IMR-90 (cell line): ENCODE measurements at regions not wholly inside any gene's neighbourhood (a gene's known extent, or its start where the extent isn't known, plus 50 kb on each side); places are given as distances from the start of the nearest gene placed in this dataset.

Source experiments
- ATAC-seq: fragments of 200-7000 bp; cut with Tn5 transposase; 2 replicates; pipeline ENCODE4 v1.9.1; 2020; ENCODE audit warnings: low read depth, mild to moderate bottlenecking, moderate library complexity
- BruUV-seq: library from RNA; stranded (reverse); fragments of 400-500 nt; replicated peaks from 2 replicates; lab custom pipeline; 2021; lab: Mats Ljungman, UMichigan
- CTCF ChIA-PET: fragments of 300-600 bp; formaldehyde crosslinking; extraction: SDS; loops from one replicate; lab custom pipeline; 2021; ENCODE audit warnings: antibody characterized with exemption; lab: Yijun Ruan, JAX
- POLR2A ChIA-PET: fragments of 300-600 bp; sonication (Branson Sonifier 250); formaldehyde crosslinking; loops from one replicate; lab custom pipeline; 2022; ENCODE audit warnings: antibody characterized with exemption; ENCODE audit not compliant: unreplicated experiment; lab: Charles Lee
- DNase-seq: peaks from one replicate; pipeline ENCODE4 v3.0.0; 2013
- H2AFZ ChIP-seq: replicated peaks from 2 replicates; pipeline ENCODE3; 2013; ENCODE audit warnings: low read length, mild to moderate bottlenecking; ENCODE audit not compliant: poor library complexity
- H2AK5ac ChIP-seq: 2 replicates; pipeline ENCODE4 v1.6.1; 2013; ENCODE audit warnings: low read depth, low read length, inconsistent platforms
- H2AK9ac ChIP-seq: replicated peaks from 2 replicates; pipeline ENCODE3; 2013; ENCODE audit warnings: mild to moderate bottlenecking, low read depth, low read length, moderate library complexity; ENCODE audit not compliant: poor library complexity
- H2BK120ac ChIP-seq: 2 replicates; pipeline ENCODE4 v1.6.1; 2013; ENCODE audit warnings: low read depth, low read length, inconsistent platforms
- H2BK15ac ChIP-seq: 3 replicates; pipeline ENCODE4 v1.6.1; 2013; ENCODE audit warnings: low read depth, low read length, inconsistent platforms
- H2BK20ac ChIP-seq: 2 replicates; pipeline ENCODE4 v1.6.1; 2013; ENCODE audit warnings: low read depth, mild to moderate bottlenecking, inconsistent platforms, low read length, moderate library complexity
- H2BK5ac ChIP-seq: 2 replicates; pipeline ENCODE4 v1.6.1; 2013; ENCODE audit warnings: mild to moderate bottlenecking, low read depth, low read length, inconsistent platforms; ENCODE audit not compliant: poor library complexity, severe bottlenecking
- H3K14ac ChIP-seq: replicated peaks from 2 replicates; pipeline ENCODE4 v1.6.1; 2013; ENCODE audit warnings: low read depth, low read length, inconsistent platforms
- H3K18ac ChIP-seq: 2 replicates; pipeline ENCODE4 v1.6.1; 2013; ENCODE audit warnings: low read depth, low read length, control low read depth
- H3K23ac ChIP-seq: 2 replicates; pipeline ENCODE4 v1.6.1; 2013; ENCODE audit warnings: low read depth, low read length, inconsistent platforms
- H3K27ac ChIP-seq: 2 replicates; pipeline ENCODE4 v1.5.1; 2013; ENCODE audit warnings: mild to moderate bottlenecking, control low read depth, low read length; ENCODE audit not compliant: insufficient read depth
- H3K27me3 ChIP-seq: 2 replicates; pipeline ENCODE4 v1.6.1; 2013; ENCODE audit warnings: low read length; ENCODE audit not compliant: control insufficient read depth, insufficient read depth
- H3K36me3 ChIP-seq: 2 replicates; pipeline ENCODE4 v1.6.1; 2013; ENCODE audit warnings: low read length, mixed read lengths; ENCODE audit not compliant: control insufficient read depth, insufficient read depth
- H3K4ac ChIP-seq: 2 replicates; pipeline ENCODE4 v1.6.1; 2013; ENCODE audit warnings: low read depth, low read length, inconsistent platforms
- H3K4me1 ChIP-seq: 2 replicates; pipeline ENCODE4 v1.6.1; 2013; ENCODE audit warnings: low read length, mixed read lengths; ENCODE audit not compliant: control insufficient read depth, insufficient read depth
- H3K4me2 ChIP-seq: 2 replicates; pipeline ENCODE4 v1.6.1; 2013; ENCODE audit warnings: low read depth, mild to moderate bottlenecking, control low read depth, low read length, moderate library complexity
- H3K4me3 ChIP-seq: 2 replicates; pipeline ENCODE4 v1.5.1; 2013; ENCODE audit warnings: low read depth, mild to moderate bottlenecking, control low read depth, low read length, moderate library complexity; ENCODE audit not compliant: insufficient read depth
- H3K56ac ChIP-seq: 2 replicates; pipeline ENCODE4 v1.6.1; 2013; ENCODE audit warnings: low read length, inconsistent platforms; ENCODE audit not compliant: insufficient read depth; ENCODE audit errors: extremely low read depth
- H3K79me1 ChIP-seq, 2 experiments: 2 replicates each; pipeline ENCODE4 v1.6.1; 2013; ENCODE audit warnings: low read length in 2 of 2, inconsistent platforms in 1 of 2, low read depth in 1 of 2
- H3K9ac ChIP-seq: 2 replicates; pipeline ENCODE4 v1.6.1; 2013; ENCODE audit warnings: low read depth, low read length, control low read depth
- H3K9me1 ChIP-seq: 2 replicates; pipeline ENCODE4 v1.6.1; 2013; ENCODE audit warnings: low read length, inconsistent platforms; ENCODE audit not compliant: insufficient read depth
- H3K9me3 ChIP-seq: 2 replicates; pipeline ENCODE4 v1.6.1; 2013; ENCODE audit warnings: low read length; ENCODE audit not compliant: control insufficient read depth, insufficient read depth
- H4K20me1 ChIP-seq: 2 replicates; pipeline ENCODE4 v1.6.1; 2013; ENCODE audit warnings: low read length, inconsistent platforms; ENCODE audit not compliant: insufficient read depth
- H4K5ac ChIP-seq: 2 replicates; pipeline ENCODE4 v1.6.1; 2013; ENCODE audit warnings: mild to moderate bottlenecking, low read depth, low read length, control low read depth
- H4K8ac ChIP-seq, 2 experiments: 2 replicates each; pipeline ENCODE4 v1.6.1; 2013; ENCODE audit warnings: low read depth in 2 of 2, low read length in 2 of 2, control low read depth in 1 of 2, inconsistent platforms in 1 of 2
- H4K91ac ChIP-seq: 2 replicates; pipeline ENCODE4 v1.6.1; 2013; ENCODE audit warnings: low read depth, low read length, inconsistent platforms; ENCODE audit not compliant: insufficient read depth
- CHD1 ChIP-seq: IDR thresholded peaks from 2 replicates; pipeline ENCODE4 v1.6.1; 2012; ENCODE audit warnings: low read depth, low read length, improper control_type of control experiment
- NFE2L2 ChIP-seq: fragments of 150-350 bp; IDR thresholded peaks from 2 replicates; pipeline ENCODE4 v1.6.1; 2016; ENCODE audit warnings: low read depth, mild to moderate bottlenecking, low read length
- WGBS, 2 experiments: methylation state at CpG; one replicate each; pipeline versions ENCODE4 v1.1.5 to v1.1.7; 2013; ENCODE audit warnings: missing lambda C conversion rate in 2 of 2; ENCODE audit not compliant: insufficient read length in 1 of 2; ENCODE audit errors: extremely low coverage in 2 of 2; 5-methylcytosine and 5-hydroxymethylcytosine counted together
- dilution Hi-C: fragments of 300-500 bp; cut with HindIII; formaldehyde crosslinking; loops from one replicate; pipeline ENCODE4 v1.14.3; 2018; ENCODE audit warnings: low sequenced_read_pairs; ENCODE audit not compliant: unreplicated experiment
- in situ Hi-C: fragments of 300-500 bp; cut with MboI; formaldehyde crosslinking; loops from 3 replicates; pipeline ENCODE4 v1.14.3; 2019; ENCODE audit warnings: low sequenced_read_pairs, inconsistent platforms, mixed read lengths
- intact Hi-C: fragments of 100-400 bp; cut with micrococcal nuclease; formaldehyde crosslinking; loops from 2 replicates; pipeline ENCODE4 v1.10.0; 2022

- Histone ChIP-seq H3K27me3 (no peaks in the 10 kb centered on the region), H3K9me3 (peaks cover 10% of the 10 kb centered on the region), H3K4me1 (no peaks in the 10 kb centered on the region), H3K23ac (no peak overlapping the region), H3K56ac (no peak overlapping the region), H3K27ac (no peak overlapping the region), H3K4ac (no peak overlapping the region), H3K4me3 (no peak overlapping the region), H3K14ac (no peak overlapping the region), H2BK5ac (no peak overlapping the region), H2AFZ (no peak overlapping the region), H3K79me1 (no peaks in the 10 kb centered on the region), H3K4me2 (no peak overlapping the region), H3K9me1 (no peaks in the 10 kb centered on the region), H2BK120ac (no peak overlapping the region), H2BK20ac (no peak overlapping the region), H2AK9ac (no peak overlapping the region), H3K36me3 (no peaks in the 10 kb centered on the region), H4K20me1 (no peaks in the 10 kb centered on the region), H2AK5ac (no peak overlapping the region), H4K8ac (no peak overlapping the region), H4K5ac (no peak overlapping the region), H4K91ac (no peak overlapping the region), H2BK15ac (no peak overlapping the region), H3K18ac (no peak overlapping the region), H3K9ac (no peak overlapping the region)
- dilution Hi-C loops (no loop called here), in situ Hi-C loops (no loop called here), intact Hi-C loops (no loop called here)
- BruUV-seq: no TSS peak
- TF ChIP-seq CHD1 (no peak), NFE2L2 (no peak)
- POLR2A ChIA-PET: no interaction called here
- CTCF ChIA-PET: no interaction called here
- 33% methylated on average over 7 of the region's 8 CpGs; no CpG with 5 or more reads in 1 of the 2 experiments for WGBS, 2 experiments
- DNase-seq (no peak), ATAC-seq (no peak)
Observed at GRCh38 chr5:2271316-2271715, 388.6 kb upstream of the IRX4 start.
